NCI-H2107 (cell line): ENCODE measurements at regions not wholly inside any gene's neighbourhood (a gene's known extent, or its start where the extent isn't known, plus 50 kb on each side); places are given as distances from the start of the nearest gene placed in this dataset.
A peak's percentile ranks its signal among the peaks of the same experiment; 100 is the strongest.

Source experiments
- DNase-seq: peaks from one replicate; lab custom pipeline; 2025; lab: John Stamatoyannopoulos, UW

DNA sequence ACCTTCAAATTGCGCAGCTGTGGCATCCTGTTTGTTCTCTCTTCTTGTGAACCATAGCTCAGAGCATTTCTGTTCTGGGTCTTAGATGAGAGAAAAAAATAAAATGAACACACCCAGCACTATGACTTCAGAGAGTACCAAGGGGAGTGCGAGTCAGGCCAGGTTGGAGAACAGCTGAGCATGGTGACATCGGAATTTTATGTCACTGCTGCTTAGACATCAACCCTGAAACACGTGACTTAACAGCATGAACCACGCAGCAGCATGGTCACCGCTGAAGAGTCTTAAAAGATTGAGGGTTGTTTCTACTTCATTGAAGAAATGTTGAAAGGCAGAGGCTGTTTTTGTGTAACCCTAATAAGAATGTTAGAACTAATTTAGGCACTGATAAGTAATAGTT lies 288.8 kb upstream of the SOX11 start:
- no peak for DNase-seq

- DNase-seq: no peak
Measured at GRCh38 chr2:5409898-5410381, 282.2 kb upstream of the SOX11 start.

DNA sequence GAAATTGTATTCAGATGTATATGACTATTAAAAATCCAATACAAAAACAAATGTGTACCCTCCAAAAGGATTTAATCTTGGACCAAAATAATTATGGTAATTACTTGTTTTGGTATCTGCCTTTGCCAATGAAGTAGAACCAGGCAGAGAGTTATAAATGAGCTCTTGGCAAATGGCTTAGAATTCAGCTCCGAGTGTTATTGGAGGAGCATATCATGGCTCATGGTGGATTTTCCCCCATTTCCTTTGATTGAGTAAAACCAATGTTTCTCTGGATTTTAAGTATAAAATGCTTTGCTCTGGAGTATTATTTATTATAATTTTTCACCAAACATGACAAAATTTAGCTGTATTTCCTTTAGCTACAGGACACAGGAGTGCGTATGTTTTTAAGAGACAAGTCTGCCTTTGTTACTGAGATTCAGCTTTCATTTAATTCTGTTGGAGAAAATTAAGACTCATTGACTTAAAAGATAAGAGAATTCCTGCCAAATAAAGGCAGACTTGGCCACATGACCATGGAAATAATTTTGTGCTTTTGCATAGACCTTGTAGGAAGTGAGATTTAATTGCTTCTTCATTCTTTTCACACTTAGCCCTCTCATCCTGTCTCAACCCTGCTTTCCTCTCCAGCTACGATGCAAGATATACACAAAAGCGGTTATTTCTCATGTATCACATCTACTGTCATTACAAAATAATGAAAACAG lies 281.0 kb upstream of the SOX11 start:
- DNase-seq: no peak

DNA sequence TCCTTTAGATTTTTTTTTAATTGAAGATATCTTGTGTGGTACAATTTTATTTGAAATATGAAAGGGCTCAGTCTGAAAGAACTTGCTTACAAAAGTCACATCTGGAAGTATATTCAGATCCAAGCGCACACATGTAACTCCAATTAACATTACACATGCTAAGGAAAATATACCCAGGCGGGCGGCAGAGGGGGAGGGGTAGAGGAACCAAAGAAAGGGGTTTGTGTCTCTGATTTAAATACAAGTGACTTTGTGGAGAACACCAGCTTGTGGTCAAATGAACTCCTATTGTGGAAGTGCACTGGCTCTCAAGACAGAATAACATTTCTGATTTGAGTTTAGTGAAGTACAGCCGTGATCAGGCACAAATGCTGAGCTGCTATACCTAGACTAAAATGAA lies 280.2 kb upstream of the SOX11 start:
- DNase-seq: no peak

GRCh38 chr2:5433855-5434254 lies 258.3 kb upstream of the SOX11 start:
- DNase-seq: peak; percentile 20

DNA sequence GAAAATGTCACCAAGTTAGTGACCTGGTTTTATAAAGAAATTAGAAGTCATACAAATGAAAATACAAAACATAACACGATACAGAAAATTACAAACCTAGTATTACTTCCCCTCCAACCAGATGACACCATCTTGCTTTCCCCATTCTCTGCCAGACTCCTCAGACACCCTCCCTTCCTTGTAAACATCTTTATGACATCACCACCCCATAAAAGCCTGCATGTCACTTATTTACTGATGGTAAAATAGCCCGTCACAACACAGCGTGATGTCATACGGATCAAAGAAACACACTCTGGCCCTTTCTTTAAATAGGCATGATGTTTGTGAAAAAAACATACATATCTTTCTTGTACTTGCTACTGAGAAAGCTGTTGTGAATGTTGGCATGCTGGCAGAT lies 254.8 kb upstream of the SOX11 start:
- DNase-seq: no peak

DNA sequence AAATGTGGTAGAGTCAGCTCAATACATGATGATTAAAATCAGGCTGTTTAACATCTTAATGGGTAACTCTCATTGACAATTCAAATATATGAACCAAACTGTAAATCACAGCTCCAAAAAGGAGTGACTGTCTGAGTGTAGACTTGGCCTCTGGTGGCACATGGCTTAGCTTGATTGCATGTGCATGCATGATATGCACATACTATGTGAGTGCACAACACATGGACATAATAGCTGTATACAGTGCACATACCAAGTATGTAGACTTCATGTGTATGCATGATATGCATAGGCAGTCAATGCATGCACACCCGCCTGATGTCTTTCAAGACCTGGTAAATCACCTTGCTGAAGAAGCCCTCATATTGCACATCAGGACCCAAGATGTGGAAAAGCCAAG lies 252.0 kb upstream of the SOX11 start:
- no peak for DNase-seq

- DNase-seq: no peak
Measured at GRCh38 chr2:5442736-5443135, 249.4 kb upstream of the SOX11 start.

- DNase-seq: no peak
Measured at GRCh38 chr2:5444168-5444567, 248.0 kb upstream of the SOX11 start.

DNA sequence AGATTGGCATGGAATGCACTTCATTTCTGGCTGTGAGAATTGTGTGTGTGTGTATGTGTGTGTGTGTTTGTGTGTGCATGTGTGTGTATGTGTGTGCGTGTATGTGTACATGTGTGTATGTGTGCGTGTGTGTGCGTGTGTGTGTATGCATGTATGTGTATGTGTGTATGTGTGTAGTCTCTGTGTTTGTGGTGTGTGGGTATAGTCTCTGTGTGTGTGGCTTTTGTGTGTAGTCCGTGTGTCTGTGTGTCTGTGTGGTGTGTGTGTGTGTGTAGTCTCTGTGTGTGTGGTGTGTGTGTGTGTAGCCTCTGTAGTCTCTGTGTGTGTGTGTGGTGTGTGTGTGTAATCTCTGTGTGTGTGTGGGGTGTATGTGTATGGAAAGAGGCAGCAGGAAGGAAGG lies 247.3 kb upstream of the SOX11 start:
- no peak for DNase-seq

DNA sequence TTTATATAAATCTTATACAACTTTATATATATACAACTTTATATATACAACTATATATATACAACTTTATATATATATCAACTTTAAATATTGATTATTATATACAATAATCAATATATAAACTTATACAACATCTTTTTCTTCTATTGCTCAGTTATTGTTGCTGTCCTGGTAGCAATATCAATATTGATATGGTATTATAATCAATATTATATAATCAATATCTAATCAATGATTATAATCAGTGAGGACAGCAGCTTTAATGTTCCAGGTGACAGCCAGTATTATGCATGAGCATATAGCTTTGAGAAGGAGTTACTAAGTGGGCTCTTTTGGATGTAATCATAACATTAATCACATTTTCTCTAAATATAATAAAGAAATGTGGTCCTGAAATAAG lies 242.3 kb upstream of the SOX11 start:
- no peak for DNase-seq

- no peak for DNase-seq
Measured at GRCh38 chr2:5453220-5454050, 238.7 kb upstream of the SOX11 start.

DNA sequence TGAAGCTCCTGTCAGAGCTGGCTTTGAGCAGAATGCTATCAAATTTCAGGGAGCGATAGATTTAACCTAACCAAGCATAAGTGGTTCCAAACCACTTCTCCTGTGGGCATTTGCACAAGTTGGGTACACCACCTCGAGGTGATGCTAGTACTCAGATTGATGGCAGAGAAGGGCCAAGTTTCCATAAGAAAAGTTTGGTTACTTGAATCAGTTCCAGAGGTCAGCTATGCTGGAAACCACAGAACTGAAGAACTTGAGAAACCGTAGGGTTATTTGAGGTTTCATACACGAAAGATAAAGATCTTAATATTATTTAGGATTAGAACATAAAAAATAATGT lies 238.2 kb upstream of the SOX11 start:
- peak; percentile 46 for DNase-seq

DNA sequence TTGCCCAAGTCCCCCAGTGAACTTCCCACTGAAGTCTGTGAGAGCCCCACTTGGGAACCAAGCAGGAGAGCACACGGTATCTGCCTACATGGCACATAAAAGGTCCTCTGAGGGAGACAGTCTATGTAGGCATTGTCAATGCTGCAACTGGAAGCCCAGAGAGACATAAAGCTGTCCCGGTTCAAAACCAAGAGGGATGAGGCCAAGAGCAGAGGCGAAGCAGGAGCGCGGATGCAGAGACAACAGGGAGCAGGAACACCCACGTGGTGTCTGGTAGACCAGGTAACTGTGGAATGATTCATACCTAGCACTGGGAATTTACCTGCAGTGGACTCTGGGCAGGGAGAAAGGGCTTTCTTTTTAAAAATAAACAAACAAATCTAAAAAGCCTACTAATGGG lies 233.1 kb upstream of the SOX11 start:
- no peak for DNase-seq

- no peak for DNase-seq
Measured at GRCh38 chr2:5464657-5465056, 227.5 kb upstream of the SOX11 start.

DNA sequence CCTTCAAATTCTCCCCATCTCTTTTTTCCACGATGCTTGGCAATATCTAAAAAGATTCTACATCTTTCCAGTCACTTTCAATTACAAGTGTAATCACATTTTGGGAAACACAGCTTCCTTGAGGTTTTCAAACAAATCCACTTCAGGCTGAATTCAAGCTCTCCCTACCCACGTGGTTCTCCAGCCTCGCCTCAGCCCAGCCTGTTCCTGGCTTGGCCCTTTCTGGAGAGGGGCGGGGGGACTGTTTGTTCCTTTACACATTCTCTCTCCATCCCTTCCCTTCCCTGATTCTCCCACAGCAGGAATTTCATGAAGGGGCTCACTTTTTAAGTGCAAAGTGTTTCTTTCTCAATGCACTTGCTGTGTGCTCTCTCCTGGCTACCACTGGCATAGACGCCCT lies 226.3 kb upstream of the SOX11 start:
- DNase-seq: no peak

GRCh38 chr2:5467178-5467905 lies 224.8 kb upstream of the SOX11 start:
- no peak for DNase-seq

DNA sequence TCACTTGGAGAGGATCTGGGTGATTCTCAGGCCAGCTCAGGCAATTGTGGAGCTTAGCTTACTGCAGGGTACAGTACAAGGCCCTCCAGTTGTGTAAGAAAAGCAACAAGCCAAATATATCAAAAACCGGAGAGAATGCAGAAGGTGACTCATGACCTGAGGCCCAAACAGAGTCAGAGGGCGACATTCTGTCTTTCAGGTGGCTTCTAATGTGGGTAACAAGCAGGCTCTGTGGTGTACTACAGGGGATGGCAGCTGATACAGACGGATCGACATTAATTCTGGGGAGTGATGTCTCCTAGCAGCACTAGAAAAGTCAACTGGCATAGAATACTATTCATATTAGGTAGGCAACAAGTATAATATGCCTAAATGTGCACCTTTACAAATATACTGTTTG lies 219.5 kb upstream of the SOX11 start:
- no peak for DNase-seq

- peak; percentile 11 for DNase-seq
Measured at GRCh38 chr2:5473635-5474034, 218.5 kb upstream of the SOX11 start.

DNA sequence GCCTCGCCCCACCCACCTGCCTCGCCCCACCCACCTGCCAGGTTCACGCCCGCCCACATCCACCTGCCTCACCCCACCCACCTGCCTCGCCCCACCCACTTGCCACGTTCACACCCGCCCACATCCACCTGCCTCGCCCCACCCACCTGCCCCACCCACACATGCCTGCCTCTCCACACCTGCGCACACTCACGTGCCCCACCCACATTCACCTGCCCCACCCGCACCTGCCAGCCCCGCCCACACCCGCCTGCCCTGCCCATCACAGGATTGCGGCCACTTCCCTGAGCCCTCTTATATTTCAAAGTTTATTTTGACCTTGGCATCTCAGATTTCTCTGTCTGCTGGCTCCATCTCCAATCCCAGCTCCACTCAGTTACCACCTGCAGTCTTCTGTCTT lies 217.5 kb upstream of the SOX11 start:
- DNase-seq: peak; percentile 44

- peak; percentile 58 for DNase-seq
Measured at GRCh38 chr2:5479265-5479928, 212.8 kb upstream of the SOX11 start.

- DNase-seq: peak; percentile 13
Measured at GRCh38 chr2:5482929-5483331, 209.3 kb upstream of the SOX11 start.
